ENCODE measurements at regions not wholly inside any gene's neighbourhood (a gene's known extent, or its start where the extent isn't known, plus 50 kb on each side); places are given as distances from the start of the nearest gene placed in this dataset.

DNA sequence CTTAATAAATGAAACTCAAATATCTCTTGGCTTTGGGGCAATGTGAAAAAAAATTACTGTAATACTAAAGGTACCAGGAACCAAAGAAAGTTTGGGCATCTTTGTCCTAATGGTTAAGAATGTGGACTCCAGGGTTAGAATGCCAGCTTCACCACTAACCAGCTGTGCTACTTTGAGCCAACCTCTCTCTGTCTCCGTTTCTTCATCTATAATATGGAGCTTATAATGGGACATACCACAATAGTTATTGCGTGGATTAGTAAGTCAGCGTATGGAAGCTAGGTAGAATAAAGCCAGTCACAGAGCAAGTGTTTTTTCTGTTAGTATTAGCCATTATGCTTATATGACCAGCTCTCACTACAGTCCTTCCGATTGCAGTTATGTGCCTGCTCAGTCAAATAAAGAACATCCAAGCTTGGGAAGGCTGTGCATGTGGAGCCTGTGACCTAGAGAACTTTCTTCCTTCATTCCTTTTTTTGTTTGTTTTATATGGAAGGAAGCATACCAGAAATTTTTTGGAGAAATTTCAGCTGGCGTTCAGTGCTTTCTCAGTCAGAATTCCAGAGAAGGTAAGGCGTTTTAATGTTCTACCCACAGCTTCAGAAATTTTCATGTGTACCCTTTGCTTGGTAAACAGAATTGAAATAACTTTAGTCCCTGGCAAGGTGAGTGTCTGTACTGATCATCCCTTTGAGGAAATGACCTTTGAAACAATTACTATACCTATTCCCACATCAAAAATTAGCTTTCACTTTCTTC lies 114.0 kb upstream of the RND3 start:
- peak; percentile 9 for FAIRE-seq

DNA sequence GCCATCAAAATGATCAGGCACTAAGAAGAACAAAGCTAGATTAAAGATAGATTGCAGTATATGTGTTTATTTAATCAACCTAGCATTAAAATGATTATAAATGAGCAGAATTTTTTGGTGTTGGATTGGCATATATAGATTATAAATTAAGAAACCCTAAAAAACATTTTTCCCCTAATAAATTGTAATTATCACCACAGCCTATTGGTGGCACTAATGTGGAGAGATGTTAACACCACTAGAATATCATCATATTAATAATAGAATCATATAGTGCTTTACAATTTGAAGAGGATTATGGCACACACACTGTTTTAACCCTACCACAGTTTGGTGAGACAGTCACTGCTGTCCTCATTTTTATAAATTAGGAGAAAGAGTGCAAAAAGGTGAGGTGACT lies 112.4 kb upstream of the RND3 start:
- FAIRE-seq: no peak

DNA sequence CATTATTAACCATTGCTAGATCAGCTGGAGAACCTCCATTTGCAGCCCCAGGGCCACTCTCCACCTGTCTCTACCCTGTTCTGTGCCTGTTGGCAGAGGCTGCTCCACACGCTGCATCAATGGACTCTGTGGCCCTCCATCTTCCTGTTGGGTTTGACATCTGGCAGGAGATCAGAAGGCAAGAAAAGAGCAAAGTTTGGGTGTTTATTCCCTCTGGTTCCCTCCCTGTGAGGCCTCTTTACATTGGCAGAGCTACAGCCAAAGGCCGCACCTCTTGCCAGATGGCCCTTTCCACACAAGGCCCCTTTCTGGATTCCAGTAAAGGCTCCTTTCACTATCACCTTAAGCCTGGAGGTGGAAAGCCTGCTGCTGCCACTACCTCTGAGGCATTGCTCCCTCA lies 110.9 kb upstream of the RND3 start:
- no peak for FAIRE-seq

DNA sequence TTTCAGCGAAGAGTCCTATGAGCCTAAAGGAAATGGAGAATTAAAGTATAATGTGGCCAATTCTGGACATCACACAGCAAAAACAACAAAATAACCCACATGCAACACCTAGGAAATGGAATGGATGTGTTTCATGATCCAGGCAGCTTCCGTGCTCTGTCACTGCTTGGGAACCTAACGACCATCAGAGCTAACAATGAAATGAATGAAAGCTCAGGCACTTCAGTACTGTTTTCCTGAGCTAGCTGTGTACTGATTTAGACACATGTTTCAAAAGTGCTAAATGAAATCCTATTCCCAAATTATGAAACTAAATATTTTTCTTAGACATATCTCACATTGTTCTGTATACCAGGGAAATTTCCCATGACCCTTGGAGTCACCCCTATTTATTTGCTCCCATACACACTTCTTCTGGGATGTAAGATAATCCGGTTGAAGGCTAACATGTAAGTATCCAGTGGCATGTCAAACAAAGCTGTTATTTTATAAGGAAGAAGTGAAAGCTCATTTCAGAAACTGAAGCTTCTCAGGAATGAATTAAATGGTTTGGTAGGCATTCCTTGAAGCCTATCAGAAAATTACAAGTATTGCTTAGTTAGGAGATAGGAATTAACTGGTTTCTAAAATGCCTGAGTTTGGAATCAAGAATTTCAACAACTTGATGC lies 108.5 kb upstream of the RND3 start:
- no peak for FAIRE-seq

DNA sequence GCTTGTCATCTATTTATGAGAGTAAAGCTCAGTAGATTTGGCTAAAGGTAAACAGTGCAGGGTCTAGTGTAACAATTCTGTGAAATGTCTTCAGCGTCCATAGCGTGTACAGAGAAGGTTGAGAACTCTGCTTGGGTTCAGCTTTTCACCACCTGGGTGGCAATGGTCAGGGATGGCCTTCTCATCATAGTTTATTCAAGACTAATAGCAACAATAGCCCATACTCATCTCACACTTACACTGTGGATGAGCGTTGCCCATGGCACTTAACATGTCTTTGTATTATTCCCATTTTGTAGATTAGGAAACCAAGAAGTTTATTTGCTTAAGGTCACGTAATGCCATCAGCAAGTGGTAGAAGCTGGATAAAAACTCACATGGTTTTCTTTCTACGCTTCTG lies 106.8 kb upstream of the RND3 start:
- FAIRE-seq: no peak

DNA sequence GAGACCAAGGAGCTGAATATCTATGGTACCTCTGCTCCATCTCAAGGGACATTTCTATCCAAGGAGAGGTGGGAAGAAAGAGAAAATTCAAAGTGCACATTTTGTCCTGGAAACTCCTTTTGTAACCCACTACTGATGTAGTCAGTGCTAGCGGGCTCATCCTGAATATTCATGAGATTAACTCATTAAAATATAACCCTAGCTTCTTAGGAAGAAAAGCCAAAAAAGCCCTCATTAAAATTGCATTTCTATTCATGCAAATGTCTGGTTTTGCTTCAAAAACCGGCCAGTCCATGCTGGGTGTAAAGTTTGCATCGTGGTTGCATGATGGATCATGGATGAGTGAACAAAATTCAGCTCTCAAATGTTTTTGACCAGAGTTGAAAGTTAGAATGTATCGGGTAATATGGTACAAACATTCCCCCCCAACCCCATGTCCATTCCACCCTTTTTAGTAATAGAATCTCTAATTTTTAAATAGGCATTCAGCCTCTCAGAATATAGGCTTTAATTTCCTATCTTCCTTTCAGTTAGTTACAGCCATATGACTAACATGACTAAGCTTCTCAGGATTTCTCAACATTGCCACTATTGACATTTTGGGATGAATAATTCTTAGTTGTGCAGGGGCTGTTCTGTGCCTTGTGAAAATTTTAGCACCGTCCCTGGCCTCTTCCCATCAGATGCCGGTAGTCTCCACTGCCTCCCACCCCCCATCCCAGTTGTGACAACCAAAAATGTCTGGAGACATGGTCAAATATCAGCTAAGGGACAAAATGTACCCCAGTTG lies 104.2 kb upstream of the RND3 start:
- FAIRE-seq: no peak

DNA sequence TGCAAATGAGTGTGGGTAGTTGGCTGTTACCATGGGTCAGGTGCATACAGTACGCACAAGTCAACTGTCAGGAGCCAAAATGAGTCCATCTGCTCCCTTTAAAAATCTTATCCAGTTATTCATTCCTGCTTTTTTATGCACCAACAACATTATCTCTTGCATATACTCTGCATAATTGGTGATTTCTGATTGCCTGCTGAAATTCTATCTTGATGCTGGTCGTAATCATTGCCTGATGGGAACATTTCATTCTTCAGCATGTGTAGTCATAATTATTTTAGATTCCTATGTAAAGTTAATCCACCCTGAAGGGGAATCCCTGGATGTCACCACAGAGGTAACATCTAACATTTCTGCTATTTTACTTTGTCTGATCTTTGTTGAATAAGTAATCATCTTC lies 102.2 kb upstream of the RND3 start:
- FAIRE-seq: no peak

DNA sequence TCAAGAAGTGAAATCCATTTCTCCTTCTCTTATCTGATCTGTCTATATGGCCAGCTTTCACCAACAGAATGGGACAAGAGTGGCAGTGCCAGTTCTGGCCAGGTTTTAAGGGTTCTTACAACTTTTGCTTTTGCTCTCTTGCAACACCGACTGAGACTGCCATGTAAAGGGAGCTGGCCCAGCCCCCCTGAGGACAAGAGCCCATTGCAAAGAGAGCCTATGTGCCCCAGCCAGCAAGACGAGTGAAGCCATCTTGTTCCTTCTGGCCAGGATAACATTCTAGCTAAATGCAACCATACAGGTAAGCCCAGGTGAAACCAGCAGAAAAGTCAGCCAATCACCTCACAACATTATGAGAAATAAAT lies 101.0 kb upstream of the RND3 start:
- FAIRE-seq: no peak

DNA sequence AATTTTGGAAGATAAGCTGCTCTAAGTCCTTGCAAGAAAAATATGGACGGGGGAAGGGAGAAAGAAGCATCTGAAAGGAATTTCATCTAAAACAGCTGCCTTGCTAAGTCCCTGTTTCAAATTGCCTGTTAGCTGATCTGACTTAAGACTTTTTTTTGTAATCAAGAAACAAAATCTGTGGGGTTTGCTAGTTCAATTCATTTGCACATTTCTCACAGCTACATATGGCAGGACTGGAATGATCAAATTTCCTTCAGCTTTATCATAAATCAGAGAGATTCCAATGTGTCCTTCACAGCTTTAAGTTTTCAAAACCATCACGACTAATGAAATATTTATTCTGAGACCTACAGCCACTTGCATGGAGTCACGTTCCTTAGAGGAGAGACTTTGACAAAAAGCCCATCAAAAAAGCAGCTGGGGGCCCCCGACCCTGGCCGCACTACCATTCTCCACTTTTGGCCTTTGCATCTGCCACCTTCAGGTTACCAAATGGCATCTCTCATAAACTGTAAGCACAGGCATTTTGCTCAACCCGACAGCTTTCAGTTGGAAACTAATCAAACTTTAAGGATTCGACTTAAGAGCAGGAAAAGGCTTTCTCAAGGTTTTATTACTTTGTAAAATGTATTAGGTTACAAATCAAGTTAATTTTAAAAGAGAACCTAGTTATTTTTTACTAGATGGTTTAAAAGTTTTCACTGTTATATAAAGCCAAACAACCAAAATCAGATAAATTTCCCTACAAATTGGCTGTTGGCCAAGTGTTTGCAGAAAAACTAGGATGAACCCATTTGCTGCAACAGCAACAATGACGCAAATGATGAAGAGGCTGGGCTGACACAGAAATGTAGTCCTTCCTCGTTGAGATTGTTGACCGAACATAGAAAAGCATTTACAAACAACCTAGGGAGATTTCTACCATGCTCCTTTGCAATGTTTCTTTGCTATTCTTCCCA lies 100.4 kb upstream of the RND3 start:
- no peak for FAIRE-seq

DNA sequence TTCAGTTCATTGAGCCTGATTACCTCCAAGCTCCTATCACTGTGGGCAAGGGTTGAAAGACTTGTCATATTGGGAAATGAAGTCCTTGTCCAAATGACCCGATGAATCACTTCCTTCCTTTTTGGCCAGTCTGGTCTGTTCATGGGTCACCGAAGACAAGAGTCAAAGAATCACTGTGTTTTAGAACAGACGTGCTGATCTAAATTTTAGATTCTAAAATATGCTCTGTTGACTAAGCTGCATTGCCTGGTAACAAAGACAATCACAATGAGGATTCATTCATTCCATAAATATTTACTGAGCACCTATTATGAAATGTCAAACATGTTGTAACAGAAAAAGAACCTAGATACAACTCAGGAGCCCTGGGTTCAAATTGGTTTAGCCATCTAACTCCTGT lies 99.4 kb upstream of the RND3 start:
- no peak for FAIRE-seq

DNA sequence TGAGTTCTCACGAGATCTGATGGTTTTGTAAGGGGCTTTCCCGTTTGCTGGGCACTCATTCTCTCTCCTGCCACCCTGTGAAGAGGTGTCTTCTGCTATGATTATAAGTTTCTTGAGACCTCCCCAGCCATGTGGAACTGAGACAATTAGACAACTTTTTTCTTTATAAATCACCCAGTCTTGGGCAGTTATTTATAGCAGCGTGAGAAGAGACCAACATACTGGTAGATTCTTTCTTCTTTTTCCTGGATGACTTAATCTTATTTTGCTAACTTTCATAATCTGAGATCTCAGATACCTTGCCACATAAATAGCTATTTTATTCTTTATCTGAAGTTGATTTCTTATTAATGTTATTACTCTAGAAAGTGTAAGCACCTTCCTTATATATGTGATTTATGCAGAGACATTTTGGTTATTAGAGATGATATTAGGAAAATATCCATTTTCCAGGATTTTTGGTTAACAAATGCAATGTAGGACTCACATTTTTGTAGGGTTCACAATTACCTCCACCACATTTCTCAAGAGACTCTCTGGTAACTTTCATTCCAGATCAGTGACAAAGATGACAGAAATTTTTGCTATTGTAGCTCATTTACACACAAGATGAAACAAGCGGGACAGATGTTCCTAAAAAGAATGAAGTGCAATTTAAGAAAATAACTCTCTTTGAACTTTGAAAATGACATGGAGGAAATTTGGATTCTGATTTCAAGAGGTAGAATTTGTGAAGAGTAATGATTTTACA lies 97.9 kb upstream of the RND3 start:
- FAIRE-seq: no peak

DNA sequence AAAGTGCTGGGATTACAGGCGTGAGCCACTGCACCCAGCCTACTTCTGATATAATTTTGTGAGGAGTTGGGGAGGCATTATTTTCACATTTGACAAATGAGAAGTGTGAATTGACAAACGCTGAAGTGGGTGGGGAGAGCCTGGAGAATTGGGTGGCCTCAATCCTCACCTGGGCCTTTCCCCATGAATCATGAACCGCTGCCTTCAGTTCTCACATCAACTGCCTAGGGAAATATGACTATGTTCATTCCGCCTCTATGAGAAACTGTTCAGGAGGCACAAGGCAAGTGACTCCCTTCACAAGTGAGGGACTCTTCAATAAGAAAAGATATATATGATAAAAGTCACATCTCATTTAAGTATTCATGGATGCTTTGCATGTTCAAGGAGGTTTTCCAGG lies 96.6 kb upstream of the RND3 start:
- FAIRE-seq: no peak

DNA sequence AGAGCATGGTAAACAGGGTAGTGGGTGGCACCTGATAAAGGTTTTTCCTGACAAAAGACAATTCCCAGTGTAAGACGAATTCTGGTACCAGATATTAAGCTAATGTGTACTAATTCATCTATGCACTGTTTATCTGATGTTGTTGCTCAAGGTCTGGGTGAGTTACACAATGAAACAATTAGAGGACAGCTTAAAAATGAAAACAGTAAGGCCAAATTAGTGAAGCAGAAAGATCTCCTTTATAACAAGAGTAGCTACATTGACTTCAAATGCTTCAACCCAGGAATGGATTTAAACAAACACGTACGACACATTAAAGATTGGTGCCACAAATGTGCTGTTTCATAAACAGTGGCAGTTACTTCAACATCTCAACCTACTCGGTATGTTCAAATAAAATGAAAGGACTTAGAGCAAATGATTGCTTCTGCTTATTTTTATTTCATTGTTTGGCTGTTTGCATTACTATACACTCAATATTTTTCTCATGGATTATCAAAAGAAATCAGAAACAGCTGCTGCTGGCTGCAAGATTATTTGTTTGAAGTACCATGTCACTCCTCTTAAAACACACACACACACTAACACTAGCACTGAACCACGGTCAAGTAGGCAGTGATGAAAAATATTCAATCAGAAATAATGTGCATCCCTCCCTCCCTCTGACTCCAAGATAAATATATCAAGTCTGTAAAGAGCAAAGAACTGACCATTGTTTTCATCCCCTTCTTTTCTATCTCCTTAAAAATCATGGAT lies 94.4 kb upstream of the RND3 start:
- FAIRE-seq: no peak

DNA sequence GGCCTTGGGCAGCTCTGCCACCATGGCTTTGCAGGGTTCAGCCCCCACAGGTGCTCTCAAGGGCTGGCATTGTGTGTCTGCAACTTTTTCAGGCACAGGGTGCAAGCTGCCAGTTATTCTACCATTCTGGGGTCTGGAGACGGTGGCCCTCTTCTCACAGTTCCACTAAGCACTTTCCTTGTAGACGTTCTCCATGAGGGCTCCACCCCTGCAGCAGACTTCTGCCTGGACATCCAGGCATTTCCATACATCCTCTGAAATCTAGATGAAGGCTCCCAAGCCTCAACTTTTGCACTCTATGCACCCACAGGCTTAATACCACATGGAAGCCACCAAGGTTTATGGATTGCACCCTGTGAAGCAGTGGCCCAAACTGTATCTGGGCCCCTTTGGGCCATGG lies 91.0 kb upstream of the RND3 start:
- FAIRE-seq: no peak

DNA sequence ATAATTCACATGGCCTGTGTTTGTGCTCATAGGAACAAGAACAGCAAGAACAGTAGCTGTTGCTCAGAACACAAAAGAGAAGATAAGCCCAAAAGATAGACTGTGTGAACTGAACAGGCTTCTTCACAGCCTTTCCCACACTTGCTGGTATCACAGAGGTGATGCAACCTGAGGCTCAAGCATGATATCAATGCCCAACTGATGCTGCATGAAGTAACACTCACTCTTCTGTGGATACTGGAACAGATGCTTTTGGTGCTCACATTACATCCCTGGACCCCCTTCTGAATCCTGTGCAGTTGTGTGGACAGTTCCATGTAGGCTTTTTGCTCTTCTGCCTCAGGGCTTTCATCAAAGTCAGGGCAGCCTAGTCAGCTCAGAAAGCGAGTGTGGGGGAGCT lies 88.4 kb upstream of the RND3 start:
- FAIRE-seq: no peak

DNA sequence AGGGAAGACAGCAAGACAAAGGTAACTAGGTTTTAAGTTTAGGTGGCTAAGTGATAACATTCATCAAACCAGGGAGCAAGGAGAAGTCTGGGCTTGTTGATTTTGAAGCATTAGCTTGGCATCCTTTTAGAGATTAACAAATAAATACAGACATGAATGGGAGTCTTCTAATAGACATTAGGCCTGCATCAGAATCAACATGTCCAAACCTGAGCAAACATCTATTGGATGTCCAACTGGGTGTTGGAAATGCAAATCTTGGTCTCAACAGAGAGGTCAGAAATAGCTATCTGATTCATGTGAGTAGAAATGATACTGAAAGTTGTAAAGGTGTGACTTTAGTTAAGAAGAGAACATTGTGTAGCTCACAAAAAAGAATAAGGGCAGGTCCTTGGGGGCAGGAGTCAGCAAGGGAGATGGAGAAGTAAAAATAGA lies 85.5 kb upstream of the RND3 start:
- FAIRE-seq: no peak

DNA sequence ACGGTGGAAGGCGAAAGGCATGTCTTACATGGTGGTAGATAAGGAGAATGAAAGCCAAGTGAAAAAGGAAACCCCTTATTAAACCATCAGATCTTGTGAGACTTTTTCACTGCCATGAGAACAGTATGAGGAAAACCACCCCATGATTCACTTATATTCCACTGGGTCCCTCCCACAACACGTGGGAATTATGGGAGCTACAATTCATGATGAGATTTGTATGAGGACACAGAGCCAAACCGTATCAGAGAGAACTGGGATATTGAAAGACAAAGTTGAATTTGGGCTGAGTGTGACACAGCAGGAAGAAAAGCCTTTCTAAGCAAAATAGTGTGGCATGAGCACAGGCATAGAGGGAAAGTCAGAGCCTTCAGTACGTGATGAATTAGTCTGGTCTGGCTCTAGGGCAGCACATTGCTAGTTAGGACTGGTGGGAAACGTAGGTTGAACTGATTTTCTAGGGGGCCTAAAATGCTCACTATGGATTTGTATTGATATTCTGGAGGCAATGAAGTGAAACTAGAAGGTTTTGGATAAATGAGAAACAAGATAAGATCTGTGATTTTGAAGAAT lies 84.8 kb upstream of the RND3 start:
- FAIRE-seq: no peak

DNA sequence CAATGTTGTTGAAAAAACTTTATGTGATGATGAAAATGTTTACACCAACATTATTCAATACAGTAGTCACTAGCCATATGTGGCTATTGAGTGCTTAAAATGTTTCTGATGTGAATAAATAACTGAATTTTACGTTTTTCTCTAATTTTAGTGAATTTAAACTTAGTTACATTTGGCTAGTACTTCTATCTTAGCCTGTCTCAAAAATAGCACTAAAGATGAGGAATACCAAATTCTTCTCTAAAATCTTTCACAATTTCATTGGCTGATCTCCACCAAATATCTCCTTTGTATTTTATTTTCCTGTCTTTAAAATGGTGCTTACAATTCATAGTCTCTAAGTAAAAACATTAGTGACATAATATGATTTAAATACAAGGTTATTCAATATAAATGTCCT lies 83.7 kb upstream of the RND3 start:
- FAIRE-seq: no peak

DNA sequence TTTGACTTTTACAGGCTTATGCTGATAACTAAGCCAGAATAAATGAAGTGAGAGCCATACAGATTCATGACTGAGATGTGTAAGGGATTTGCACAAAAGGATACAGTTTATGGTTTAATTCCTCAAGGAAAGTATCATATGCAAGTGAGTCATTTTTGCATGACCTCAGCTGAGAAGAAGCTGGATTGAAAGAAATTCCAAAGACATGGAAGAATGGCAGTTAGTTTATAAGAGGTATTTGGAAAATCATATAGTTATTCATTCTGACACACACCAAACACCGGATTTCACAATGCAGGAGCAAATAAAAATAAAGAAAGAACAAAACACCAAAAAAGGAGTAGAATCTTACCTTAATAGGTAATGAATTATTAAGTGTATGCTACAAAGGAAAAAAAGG lies 83.2 kb upstream of the RND3 start:
- FAIRE-seq: no peak

DNA sequence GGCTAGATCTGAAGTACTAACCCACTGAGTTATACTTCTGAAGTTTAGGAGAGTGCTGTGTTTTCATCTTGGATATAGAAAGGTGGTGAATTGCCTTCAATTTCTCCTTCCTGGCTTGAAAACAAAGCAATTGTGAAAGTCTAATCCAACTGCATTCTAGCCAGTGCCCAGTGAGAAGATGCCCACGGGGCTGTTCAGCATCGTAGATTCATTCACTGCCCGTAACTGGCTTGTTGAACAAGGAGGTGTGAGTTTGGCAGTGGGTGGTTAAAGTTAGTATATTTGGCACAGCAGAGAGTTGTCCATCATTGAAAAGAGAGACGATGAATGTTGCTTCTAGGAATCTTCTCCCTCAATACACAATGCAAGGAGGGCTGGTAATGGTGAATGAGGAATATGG lies 82.3 kb upstream of the RND3 start:
- FAIRE-seq: no peak

DNA sequence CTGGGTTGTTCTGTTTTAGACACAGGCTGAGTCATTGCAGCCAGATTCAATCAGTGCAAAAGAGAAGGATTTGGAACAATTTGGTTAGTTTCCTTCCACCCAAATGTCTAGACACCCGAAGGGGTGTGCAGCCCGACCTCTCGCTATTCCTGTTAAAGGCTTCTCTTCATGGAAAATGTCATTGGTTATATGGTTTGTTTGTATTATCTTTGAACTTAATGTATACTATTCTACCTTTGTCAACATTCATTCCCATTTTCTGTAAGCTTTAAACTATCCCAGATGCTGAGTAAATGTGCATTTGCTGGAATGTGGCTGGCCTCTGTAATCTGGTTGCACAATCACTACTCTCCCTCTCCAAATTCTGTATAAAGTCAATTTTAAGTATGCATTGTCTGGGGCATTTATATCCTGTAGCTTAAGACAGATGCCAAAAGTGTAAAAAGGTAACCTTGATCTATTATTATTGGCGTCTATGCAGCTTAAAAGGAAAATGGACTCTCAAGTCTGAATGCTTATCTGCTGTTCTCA lies 80.4 kb upstream of the RND3 start:
- FAIRE-seq: no peak
